GM21447 (cell line): ENCODE measurements at regions not wholly inside any gene's neighbourhood (a gene's known extent, or its start where the extent isn't known, plus 50 kb on each side); places are given as distances from the start of the nearest gene placed in this dataset.

Experiments used
- ATAC-seq: cut with Tn5 transposase; IDR thresholded peaks from one replicate; pipeline ENCODE4 v1.9.1; 2021; ENCODE audit not compliant: unreplicated experiment

DNA sequence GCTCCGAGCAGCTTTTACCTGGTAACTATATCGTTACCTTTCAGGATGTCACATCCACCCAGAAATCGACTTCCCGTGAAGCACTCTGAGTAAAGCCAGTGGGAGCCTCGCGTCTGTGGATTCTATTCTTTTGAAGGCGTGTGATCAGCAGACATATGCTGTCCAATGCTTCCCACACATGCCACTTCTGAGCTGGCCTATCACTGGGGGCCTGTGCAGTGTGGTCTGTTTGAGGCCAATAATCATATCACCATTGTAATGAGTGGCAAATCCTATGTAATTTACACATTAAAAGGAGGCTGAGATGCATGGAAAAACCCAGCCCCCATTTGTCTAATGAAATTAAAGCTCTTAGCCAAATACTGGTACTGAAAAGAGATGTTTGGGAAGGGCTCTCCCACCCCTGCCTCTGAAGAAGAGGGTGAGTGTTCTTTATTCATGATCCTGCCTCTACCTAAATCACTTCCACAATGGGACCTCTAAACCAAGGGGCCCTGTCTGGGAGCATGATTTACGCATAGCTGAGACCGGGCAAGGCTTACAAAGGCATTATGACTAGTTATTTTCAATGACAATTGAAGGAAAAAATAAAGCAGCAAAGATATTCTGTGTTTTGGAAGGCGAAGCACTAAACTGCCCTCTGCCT is 686.8 kb downstream of the ZEB2 start:
- ATAC-seq = no peak

DNA sequence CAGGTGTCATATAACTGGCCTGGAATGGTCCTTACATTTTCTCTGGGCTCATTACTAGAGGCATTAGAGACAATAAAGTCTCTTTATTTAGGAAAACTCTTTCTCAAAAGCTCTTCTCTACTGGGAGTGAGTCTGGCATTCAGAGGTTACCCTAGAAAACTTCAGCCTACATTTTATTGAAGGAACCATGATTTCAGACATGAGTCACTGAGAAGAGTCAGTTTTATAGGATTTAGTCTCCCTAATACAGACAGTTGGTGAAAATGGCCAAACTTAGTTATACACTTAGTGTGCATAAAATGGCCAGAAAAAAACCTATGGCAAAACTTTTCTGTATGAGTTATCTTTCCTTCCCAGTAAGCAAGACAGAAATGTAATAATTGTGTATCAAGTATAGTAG is 689.4 kb downstream of the ZEB2 start:
- ATAC-seq = no peak

DNA sequence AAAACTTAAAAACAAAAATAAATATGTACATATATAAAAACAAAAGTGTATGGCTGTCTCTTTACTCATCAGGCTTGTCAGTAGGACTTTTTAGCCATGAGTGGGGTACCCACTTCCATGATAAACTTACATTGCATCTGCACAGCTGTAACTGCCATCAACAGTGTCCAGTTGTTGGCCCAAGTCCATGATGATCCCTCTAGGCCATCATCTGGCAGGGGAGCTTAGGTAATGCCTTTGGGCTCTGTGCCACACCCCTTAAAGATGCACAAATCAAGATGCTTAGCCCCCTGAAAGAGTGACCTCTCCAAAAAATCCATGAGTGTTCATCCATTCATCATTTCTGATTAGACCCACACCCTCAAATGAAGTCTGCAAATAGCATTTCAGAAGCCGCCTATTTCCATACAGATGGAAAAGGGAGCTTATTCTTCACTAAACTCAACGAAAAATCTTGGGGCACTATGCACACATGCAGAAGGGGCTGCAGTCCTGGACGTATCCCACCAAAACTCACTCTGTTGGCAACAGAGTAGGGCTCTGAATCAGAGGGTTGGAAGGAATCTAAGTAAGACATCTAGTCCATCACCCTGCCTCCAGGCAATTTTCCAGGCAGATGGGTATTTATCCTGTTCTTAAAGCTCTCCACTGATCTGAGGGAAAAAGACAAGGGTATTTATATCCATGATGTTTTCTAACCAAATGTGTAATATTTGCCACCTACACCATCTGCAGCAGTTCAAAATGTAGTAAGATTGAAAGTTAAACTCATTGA is 691.0 kb downstream of the ZEB2 start:
- no peak for ATAC-seq

DNA sequence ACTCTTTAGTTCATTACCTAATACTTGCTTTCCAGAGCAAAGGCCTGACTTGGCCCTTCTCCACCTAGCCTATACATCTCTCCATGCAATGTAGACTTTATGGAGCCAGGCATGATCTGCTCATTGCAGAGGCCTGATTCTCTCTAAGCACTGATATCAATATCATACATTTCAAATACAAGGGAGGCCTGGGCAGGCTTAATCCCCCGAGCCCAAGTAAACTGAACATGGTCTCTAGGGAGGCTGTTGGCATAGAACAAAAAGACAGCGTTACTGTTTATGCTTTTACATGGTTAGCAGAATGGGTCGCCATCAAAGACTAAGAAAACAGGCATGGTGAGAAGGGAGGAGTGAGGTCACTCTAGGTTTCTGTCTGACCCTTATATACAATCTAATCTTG is 695.1 kb downstream of the ZEB2 start:
- no peak for ATAC-seq

DNA sequence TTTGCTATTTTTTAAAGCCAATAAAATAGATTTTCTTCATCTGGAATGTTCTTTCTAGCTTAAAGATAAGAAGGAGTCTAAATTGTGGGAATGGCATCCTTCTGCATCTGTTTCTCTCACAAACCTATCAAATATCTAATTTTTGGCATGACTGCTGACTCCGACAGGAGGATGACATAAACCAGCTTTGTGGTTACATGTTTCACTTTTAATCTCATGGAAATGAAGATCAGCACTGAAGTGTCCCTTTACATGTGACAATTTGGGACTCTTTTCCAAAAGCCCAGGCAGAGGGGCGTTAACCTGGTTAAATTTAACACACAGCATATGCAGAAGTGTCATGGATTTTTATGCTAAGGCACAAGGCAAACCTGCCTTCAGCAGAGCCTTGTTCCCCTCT is 694.7 kb downstream of the ARHGAP15 start:
- no peak for ATAC-seq

DNA sequence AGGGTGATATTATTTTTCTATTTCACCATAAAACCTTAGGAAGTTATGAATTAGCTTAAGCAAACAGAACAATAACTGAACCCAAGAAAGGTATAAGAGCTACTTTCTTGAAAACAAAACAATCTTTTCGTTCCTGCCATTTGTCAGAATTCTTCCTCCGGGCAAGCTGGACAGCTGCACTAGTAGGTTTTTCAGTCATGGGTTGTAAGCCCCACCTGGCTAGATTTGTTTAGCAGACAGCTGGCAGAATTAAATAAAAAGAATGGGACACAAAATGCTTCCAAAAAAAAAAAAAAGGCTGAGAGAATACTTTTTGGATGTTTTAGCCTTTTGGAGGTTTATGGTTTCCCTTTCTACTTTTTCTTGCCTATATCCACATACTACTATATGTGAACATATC is 694.1 kb downstream of the ARHGAP15 start:
- no peak for ATAC-seq

DNA sequence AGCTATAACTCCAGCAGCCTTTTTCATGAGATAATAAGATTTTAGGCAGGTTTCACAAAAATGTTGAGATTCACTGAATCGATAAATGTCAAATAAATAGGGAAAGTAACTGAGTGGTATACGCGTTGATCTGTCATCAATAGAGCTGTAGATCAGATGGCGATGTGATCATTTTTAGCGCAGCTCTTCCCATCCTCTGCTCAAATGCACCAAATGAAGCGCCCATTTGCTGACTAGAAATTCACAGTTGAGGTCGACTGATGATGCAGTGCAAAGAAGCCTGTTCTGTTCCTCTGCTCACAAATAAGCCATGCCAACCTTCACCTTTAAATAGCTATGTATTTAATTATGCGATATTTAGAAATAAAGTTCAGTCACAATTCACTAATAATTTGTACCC is 693.5 kb downstream of the ARHGAP15 start:
- no peak for ATAC-seq

DNA sequence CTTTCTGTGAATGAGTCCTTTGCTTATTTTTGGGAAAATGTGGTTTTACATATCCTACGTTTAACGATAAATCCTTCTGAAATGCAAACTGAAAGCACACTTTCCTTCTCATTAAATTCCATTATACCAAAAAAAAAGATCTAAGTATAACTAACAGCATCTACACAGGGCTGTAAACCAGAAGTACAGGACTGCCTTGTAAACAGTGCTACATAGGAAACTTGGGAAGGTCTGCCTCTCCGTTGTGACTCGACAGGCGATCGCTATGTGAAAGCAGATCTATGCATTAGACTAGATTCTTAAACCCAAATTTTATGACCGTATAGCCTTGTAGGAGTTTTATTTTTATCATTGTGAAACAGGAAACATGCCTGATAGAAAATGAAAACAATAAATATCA is 690.5 kb downstream of the ARHGAP15 start:
- ATAC-seq = no peak

DNA sequence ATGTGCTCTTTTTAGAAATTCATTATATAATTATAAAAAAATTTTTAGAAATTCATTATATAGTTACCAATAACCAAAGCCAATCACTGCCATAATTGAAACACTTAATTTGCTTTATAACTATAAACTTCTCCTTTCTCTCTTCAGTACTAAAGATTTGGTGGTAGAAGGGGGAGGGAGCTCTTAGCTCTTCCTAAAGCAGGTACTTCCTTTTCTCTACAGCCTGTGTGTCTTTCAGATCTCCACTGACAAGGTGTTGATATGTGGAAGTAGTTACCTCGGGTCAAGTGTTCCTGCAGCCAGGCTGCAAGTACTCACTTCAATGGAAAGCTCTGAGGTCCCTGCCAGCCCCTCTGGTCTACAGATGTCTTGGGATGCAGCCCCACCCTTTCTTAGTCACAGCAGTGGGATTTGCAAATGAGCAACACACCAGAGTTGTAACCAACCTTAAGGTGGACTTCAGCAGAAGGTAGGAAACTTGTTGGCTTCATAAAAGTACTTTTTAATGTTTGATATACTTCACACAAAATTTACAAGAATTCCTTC is 690.0 kb downstream of the ARHGAP15 start:
- no peak for ATAC-seq
